ENCODE measurements at regions not wholly inside any gene's neighbourhood (a gene's known extent, or its start where the extent isn't known, plus 50 kb on each side); places are given as distances from the start of the nearest gene placed in this dataset.

DNA sequence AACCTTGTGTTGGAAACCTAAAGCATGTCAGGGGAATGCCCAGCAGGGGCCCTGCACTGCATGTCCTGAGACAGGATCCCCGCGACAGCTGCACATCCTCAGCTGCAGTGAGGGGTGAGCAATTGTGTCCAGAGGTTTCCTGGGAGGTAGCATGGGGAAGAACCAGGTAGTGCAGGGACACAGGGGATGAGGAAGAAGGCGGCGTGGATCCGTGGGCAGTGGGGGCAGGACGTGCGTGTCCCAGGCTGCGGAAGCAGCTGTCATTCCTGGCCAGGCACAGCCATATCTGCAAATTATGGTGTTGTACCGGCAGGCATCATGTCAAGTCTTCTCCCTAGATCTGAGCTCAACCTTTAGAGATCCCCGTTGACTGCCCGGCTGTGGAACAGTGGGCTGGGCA is 238.2 kb upstream of the MYT1L start:
- DNase-seq = peak; percentile 19
- Mint-ChIP-seq H3K36me3 (ENCODE audit: low read depth) (no peaks in the 10 kb centered on the region), H3K4me3 (no peak overlapping the region), H3K9me3 (no peaks in the 10 kb centered on the region), H3K4me1 (peaks cover 10% of the 10 kb centered on the region), H3K27ac (no peak overlapping the region), H3K27me3 (ENCODE audit: insufficient read depth) (peaks cover 4% of the 10 kb centered on the region)
- no peaks in the 10 kb centered on the region for H3K4me1 ChIP-seq (ENCODE audit: control insufficient read depth, insufficient read depth, low read length)
- no peak overlapping the region for H3K27ac ChIP-seq (ENCODE audit: low read depth, low read length)
- no peaks in the 10 kb centered on the region for H3K36me3 ChIP-seq (ENCODE audit: control insufficient read depth, insufficient read depth, low read length)
- peaks cover 17% of the 10 kb centered on the region for H3K9me3 ChIP-seq (ENCODE audit: control insufficient read depth, low read length)
- TF ChIP-seq, protein P1, sequence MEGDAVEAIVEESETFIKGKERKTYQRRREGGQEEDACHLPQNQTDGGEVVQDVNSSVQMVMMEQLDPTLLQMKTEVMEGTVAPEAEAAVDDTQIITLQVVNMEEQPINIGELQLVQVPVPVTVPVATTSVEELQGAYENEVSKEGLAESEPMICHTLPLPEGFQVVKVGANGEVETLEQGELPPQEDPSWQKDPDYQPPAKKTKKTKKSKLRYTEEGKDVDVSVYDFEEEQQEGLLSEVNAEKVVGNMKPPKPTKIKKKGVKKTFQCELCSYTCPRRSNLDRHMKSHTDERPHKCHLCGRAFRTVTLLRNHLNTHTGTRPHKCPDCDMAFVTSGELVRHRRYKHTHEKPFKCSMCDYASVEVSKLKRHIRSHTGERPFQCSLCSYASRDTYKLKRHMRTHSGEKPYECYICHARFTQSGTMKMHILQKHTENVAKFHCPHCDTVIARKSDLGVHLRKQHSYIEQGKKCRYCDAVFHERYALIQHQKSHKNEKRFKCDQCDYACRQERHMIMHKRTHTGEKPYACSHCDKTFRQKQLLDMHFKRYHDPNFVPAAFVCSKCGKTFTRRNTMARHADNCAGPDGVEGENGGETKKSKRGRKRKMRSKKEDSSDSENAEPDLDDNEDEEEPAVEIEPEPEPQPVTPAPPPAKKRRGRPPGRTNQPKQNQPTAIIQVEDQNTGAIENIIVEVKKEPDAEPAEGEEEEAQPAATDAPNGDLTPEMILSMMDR (conservative IDR thresholded peaks at IDR 0.05) = no peak
- H3K9ac ChIP-seq (ENCODE audit: extremely low read depth, low read length, poor library complexity, severe bottlenecking) = no peak overlapping the region
- no peaks in the 10 kb centered on the region for H3K27me3 ChIP-seq (ENCODE audit: control insufficient read depth, insufficient read depth, low read length, poor library complexity, severe bottlenecking)
- WGBS, 2 experiments (ENCODE audit: insufficient coverage in 1 of 2, insufficient read length in 1 of 2) = 94 to 96% methylated on average over 9 to 11 of the region's 11 CpGs
- no peak overlapping the region for H3K4me3 ChIP-seq (ENCODE audit: low read length)

DNA sequence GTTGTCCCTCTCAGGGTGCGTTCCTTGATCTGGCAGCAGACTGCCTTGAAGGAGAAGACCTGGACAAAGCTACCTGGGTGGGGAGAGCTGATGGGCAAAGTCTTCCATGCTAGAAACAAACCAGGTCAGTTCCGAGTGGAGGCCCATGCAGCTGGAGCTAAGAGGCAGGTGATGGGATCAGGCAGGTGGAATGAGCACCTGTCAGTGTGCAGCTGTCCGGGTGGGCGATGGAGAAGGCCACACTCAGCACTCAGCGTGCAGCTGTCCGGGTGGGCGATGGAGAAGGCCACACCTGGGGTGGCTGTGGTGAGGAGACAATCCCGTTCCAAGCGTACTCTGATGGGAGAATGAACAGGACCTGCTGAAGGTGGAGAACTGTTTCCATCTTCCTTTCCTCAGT is 237.3 kb upstream of the MYT1L start:
- Histone ChIP-seq H3K9ac (ENCODE audit: extremely low read depth, low read length, poor library complexity, severe bottlenecking) (no peak overlapping the region), H3K4me3 (ENCODE audit: low read length) (no peak overlapping the region), H3K27ac (ENCODE audit: low read depth, low read length) (no peak overlapping the region), H3K4me1 (ENCODE audit: control insufficient read depth, insufficient read depth, low read length) (no peaks in the 10 kb centered on the region), H3K27me3 (ENCODE audit: control insufficient read depth, insufficient read depth, low read length, poor library complexity, severe bottlenecking) (no peaks in the 10 kb centered on the region), H3K36me3 (ENCODE audit: control insufficient read depth, insufficient read depth, low read length) (no peaks in the 10 kb centered on the region), H3K9me3 (ENCODE audit: control insufficient read depth, low read length) (peaks cover 11% of the 10 kb centered on the region)
- H3K36me3 Mint-ChIP-seq (ENCODE audit: low read depth) = no peaks in the 10 kb centered on the region
- WGBS, 2 experiments (ENCODE audit: insufficient coverage in 1 of 2, insufficient read length in 1 of 2) = 96% methylated on average over 3 to 9 of the region's 9 CpGs
- H3K4me3 Mint-ChIP-seq = no peak overlapping the region
- H3K27ac Mint-ChIP-seq = no peak overlapping the region
- peaks cover 16% of the 10 kb centered on the region for H3K4me1 Mint-ChIP-seq
- H3K27me3 Mint-ChIP-seq (ENCODE audit: insufficient read depth) = peaks cover 4% of the 10 kb centered on the region
- peak; percentile 26 for DNase-seq
- TF ChIP-seq, protein P1 (conservative IDR thresholded peaks at IDR 0.05) = no peak
- H3K9me3 Mint-ChIP-seq = no peaks in the 10 kb centered on the region

DNA sequence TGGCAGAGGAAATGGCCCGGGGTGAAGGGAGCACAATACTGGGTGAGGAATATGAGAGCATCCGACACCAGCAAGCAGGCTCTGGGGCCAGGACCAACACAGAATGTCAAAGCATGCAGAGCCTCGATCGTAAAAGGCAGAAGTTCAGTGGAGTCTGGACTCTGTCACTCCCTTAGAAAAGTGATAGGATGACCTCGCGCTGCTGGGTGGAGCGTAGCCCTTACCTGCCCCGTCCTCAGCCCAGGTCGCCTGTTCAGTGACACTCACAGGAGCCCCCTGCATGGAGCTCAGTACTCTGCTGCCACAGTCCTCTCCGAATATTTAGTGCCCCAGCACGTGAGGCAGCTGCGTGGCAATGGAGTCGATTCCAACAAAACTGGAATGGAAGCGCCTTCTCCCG is 236.7 kb upstream of the MYT1L start:
- H3K9me3 ChIP-seq (ENCODE audit: control insufficient read depth, low read length) = peaks cover 4% of the 10 kb centered on the region

More for the DNA sequence above, 236.7 kb upstream of the MYT1L start:
- Mint-ChIP-seq H3K4me1 (peaks cover 16% of the 10 kb centered on the region), H3K4me3 (no peak overlapping the region), H3K9me3 (no peaks in the 10 kb centered on the region), H3K27ac (no peak overlapping the region), H3K36me3 (ENCODE audit: low read depth) (no peaks in the 10 kb centered on the region), H3K27me3 (ENCODE audit: insufficient read depth) (peaks cover 4% of the 10 kb centered on the region)
- 82 to 94% methylated on average over 15 of the region's 15 CpGs for WGBS, 2 experiments (ENCODE audit: insufficient coverage in 1 of 2, insufficient read length in 1 of 2)
- TF ChIP-seq, protein P1 (conservative IDR thresholded peaks at IDR 0.05) = no peak
- no peaks in the 10 kb centered on the region for H3K4me1 ChIP-seq (ENCODE audit: control insufficient read depth, insufficient read depth, low read length)
- H3K36me3 ChIP-seq (ENCODE audit: control insufficient read depth, insufficient read depth, low read length) = no peaks in the 10 kb centered on the region
- peak; percentile 33 for DNase-seq
- no peak overlapping the region for H3K27ac ChIP-seq (ENCODE audit: low read depth, low read length)
- no peaks in the 10 kb centered on the region for H3K27me3 ChIP-seq (ENCODE audit: control insufficient read depth, insufficient read depth, low read length, poor library complexity, severe bottlenecking)
- H3K9ac ChIP-seq (ENCODE audit: extremely low read depth, low read length, poor library complexity, severe bottlenecking) = no peak overlapping the region
- H3K4me3 ChIP-seq (ENCODE audit: low read length) = no peak overlapping the region
